HCT116 (cell line): ENCODE measurements at regions not wholly inside any gene's neighbourhood (a gene's known extent, or its start where the extent isn't known, plus 50 kb on each side); places are given as distances from the start of the nearest gene placed in this dataset.

Source experiments
- ATAC-seq: fragments of 200-7000 bp; cut with Tn5 transposase; 2 replicates; pipeline ENCODE4 v1.9.1; 2020; ENCODE audit warnings: mild to moderate bottlenecking, moderate library complexity
- BruUV-seq: library from RNA; stranded (reverse); fragments of 400-500 nt; replicated peaks from 2 replicates; lab custom pipeline; 2021; lab: Mats Ljungman, UMichigan
- CTCF ChIA-PET: fragments of 300-600 bp; sonication (Branson Sonifier 250); formaldehyde crosslinking; loops from one replicate; lab custom pipeline; 2021; ENCODE audit warnings: antibody characterized with exemption; lab: Charles Lee
- POLR2A ChIA-PET: fragments of 300-600, 350-600 bp; sonication (Branson Sonifier 250); formaldehyde crosslinking; loops from one replicate; lab custom pipeline; 2021; ENCODE audit warnings: antibody characterized with exemption; lab: Charles Lee
- RAD21 ChIA-PET, 2 experiments: fragments of 300-600 bp; sonication (Branson Sonifier 250); formaldehyde crosslinking; loops; one replicate each; lab custom pipeline; 2023; ENCODE audit warnings: low total read pairs in 2 of 2; ENCODE audit not compliant: uncharacterized antibody in 2 of 2, unreplicated experiment in 2 of 2, low non-redundant PET in 1 of 2; lab: Charles Lee
- DNase-seq: peaks from one replicate; pipeline ENCODE4 v3.0.0-alpha.2; 2010; ENCODE audit warnings: low read depth, low spot score
- H2AFZ ChIP-seq: fragments of 200-600 bp; shearing (Covaris generic), sonication (generic); 2 replicates; pipeline ENCODE4 v1.6.1; 2017; ENCODE audit warnings: low read depth, mixed run types, mixed read lengths, antibody characterized with exemption, low read length; ENCODE audit not compliant: poor library complexity, severe bottlenecking
- H3K27ac ChIP-seq: 2 replicates; pipeline ENCODE4 v1.5.1; 2012; ENCODE audit warnings: low read depth, low read length
- H3K27me3 ChIP-seq: fragments of 200-600 bp; sonication (generic); 2 replicates; pipeline ENCODE4 v1.6.1; 2016; ENCODE audit warnings: mixed run types, low read length, mixed read lengths; ENCODE audit not compliant: insufficient read depth
- H3K36me3 ChIP-seq, 2 experiments: fragments of 200-500 bp in 1 of 2; fragments of 200-600 bp in 1 of 2; sonication (Bioruptor generic) in 1 of 2; sonication (generic) in 1 of 2; 2 replicates each; pipeline versions ENCODE4 v1.5.1 to v1.6.1; 2014 to 2016; ENCODE audit warnings: low read length in 2 of 2, inconsistent platforms in 1 of 2, mixed read lengths in 1 of 2, mixed run types in 1 of 2; ENCODE audit not compliant: insufficient read depth in 2 of 2, control insufficient read depth in 1 of 2
- H3K4me1 ChIP-seq, 2 experiments: fragments of 200-600 bp in 1 of 2; sonication (generic) in 1 of 2; 2 replicates each; pipeline versions ENCODE4 v1.5.1 to v1.6.1; 2012 to 2017; ENCODE audit warnings: low read length in 2 of 2, inconsistent platforms in 1 of 2, mild to moderate bottlenecking in 1 of 2, mixed read lengths in 1 of 2, mixed run types in 1 of 2, moderate library complexity in 1 of 2; ENCODE audit not compliant: insufficient read depth in 2 of 2, control insufficient read depth in 1 of 2
- H3K4me2 ChIP-seq: fragments of 200-600 bp; sonication (generic); 2 replicates; pipeline ENCODE4 v1.6.1; 2017; ENCODE audit warnings: mixed run types, low read length, mixed read lengths
- H3K4me3 ChIP-seq, 2 experiments: fragments of 200-600 bp in 1 of 2; sonication (generic) in 1 of 2; replicated peaks in 1 of 2; 2 replicates each; pipeline ENCODE4 v1.5.1; 2011 to 2016; ENCODE audit warnings: low read length in 2 of 2, control low read depth in 1 of 2, low read depth in 1 of 2, mild to moderate bottlenecking in 1 of 2, mixed read lengths in 1 of 2, mixed run types in 1 of 2
- H3K79me2 ChIP-seq: fragments of 200-600 bp; sonication (generic); 2 replicates; pipeline ENCODE4 v1.6.1; 2017; ENCODE audit warnings: mild to moderate bottlenecking, mixed run types, low read length, moderate library complexity, mixed read lengths; ENCODE audit not compliant: insufficient read depth
- H3K9ac ChIP-seq: fragments of 200-600 bp; sonication (generic); 2 replicates; pipeline ENCODE4 v1.6.1; 2016; ENCODE audit warnings: low read length, mixed read lengths
- H3K9me2 ChIP-seq: fragments of 200-600 bp; sonication (generic), shearing (Covaris generic); 2 replicates; pipeline ENCODE4 v1.6.1; 2017; ENCODE audit warnings: mixed run types, mild to moderate bottlenecking, moderate library complexity; ENCODE audit not compliant: insufficient read depth
- H3K9me3 ChIP-seq, 2 experiments: fragments of 200-500 bp in 1 of 2; fragments of 200-600 bp in 1 of 2; sonication (Bioruptor generic) in 1 of 2; sonication (generic) in 1 of 2; 2 replicates each; pipeline ENCODE4 v1.6.1; 2014 to 2017; ENCODE audit warnings: low read length in 2 of 2, mixed read lengths in 2 of 2, inconsistent platforms in 1 of 2, low read depth in 1 of 2, mild to moderate bottlenecking in 1 of 2, mixed run types in 1 of 2, moderate library complexity in 1 of 2; ENCODE audit not compliant: control insufficient read depth in 1 of 2, insufficient read depth in 1 of 2
- H4K20me1 ChIP-seq: fragments of 200-600 bp; sonication (generic), shearing (Covaris generic); 2 replicates; pipeline ENCODE4 v1.6.1; 2017; ENCODE audit warnings: mixed run types, mild to moderate bottlenecking, moderate library complexity; ENCODE audit not compliant: insufficient read depth
- CBX3 ChIP-seq: IDR thresholded peaks from 2 replicates; pipeline ENCODE4 v1.6.1; 2012; ENCODE audit warnings: low read depth
- ELF1 ChIP-seq: IDR thresholded peaks from 2 replicates; pipeline ENCODE4 v1.6.1; 2012; ENCODE audit warnings: low read depth, borderline replicate concordance
- EZH2 ChIP-seq: fragments of 200-600 bp; sonication (generic); IDR thresholded peaks from 2 replicates; pipeline ENCODE4 v1.6.1; 2017; ENCODE audit warnings: antibody characterized with exemption, mixed run types
- FOSL1 ChIP-seq: IDR thresholded peaks from 2 replicates; pipeline ENCODE4 v1.6.1; 2012; ENCODE audit warnings: low read depth
- JUND ChIP-seq: IDR thresholded peaks from 2 replicates; pipeline ENCODE4 v1.6.1; 2012
- POLR2A ChIP-seq: IDR thresholded peaks from 2 replicates; pipeline ENCODE4 v1.7.0; 2011; ENCODE audit warnings: borderline replicate concordance; ENCODE audit not compliant: insufficient read depth, insufficient read length; ENCODE audit errors: extremely low read depth
- POLR2AphosphoS5 ChIP-seq: IDR thresholded peaks from 2 replicates; pipeline ENCODE4 v1.6.1; 2011; ENCODE audit warnings: mild to moderate bottlenecking, low read depth, low read length, moderate library complexity
- RAD21 ChIP-seq: IDR thresholded peaks from 2 replicates; pipeline ENCODE4 v1.6.1; 2012; ENCODE audit warnings: low read depth, mild to moderate bottlenecking
- SIN3A ChIP-seq: IDR thresholded peaks from 2 replicates; pipeline ENCODE4 v1.6.1; 2012; ENCODE audit warnings: low read depth
- SP1 ChIP-seq: IDR thresholded peaks from 2 replicates; pipeline ENCODE4 v1.6.1; 2012; ENCODE audit warnings: low read depth
- SRF ChIP-seq: IDR thresholded peaks from 2 replicates; pipeline ENCODE4 v1.6.1; 2012; ENCODE audit warnings: low read depth
- TCF7L2 ChIP-seq: IDR thresholded peaks from 2 replicates; pipeline ENCODE4 v1.7.0; 2011; ENCODE audit warnings: borderline replicate concordance, inconsistent platforms; ENCODE audit not compliant: insufficient read depth, insufficient read length; ENCODE audit errors: extremely low read depth
- ZFX ChIP-seq: fragments of 450-650 bp; IDR thresholded peaks from 2 replicates; pipeline ENCODE4 v1.6.1; 2017
- intact Hi-C: fragments of 100-400 bp; cut with micrococcal nuclease; formaldehyde crosslinking; loops from 2 replicates; pipeline ENCODE4 v1.10.0; 2022
- TF ChIP-seq, protein P1 (sequence below): IDR thresholded peaks from 2 replicates; pipeline ENCODE4 v1.6.1; 2012
- TF ChIP-seq, protein P2 (sequence below), 3 experiments: fragments of 200-600 bp in 1 of 3; sonication (generic) in 1 of 3; IDR thresholded peaks in 2 of 3; conservative IDR thresholded peaks in 1 of 3; 2 replicates each; pipeline ENCODE4 v1.5.1; 2012 to 2017; ENCODE audit warnings: low read depth in 2 of 3, low read length in 2 of 3, antibody characterized with exemption in 1 of 3, borderline replicate concordance in 1 of 3, control low read depth in 1 of 3, mild to moderate bottlenecking in 1 of 3, mixed read lengths in 1 of 3, mixed run types in 1 of 3, moderate library complexity in 1 of 3; ENCODE audit not compliant: insufficient read depth in 1 of 3
- TF ChIP-seq, protein P3 (sequence below): IDR thresholded peaks from 2 replicates; pipeline ENCODE4 v1.6.1; 2012
- TF ChIP-seq, protein P4 (sequence below): IDR thresholded peaks from 2 replicates; pipeline ENCODE4 v1.6.1; 2012; ENCODE audit warnings: low read depth
- TF ChIP-seq, protein P5 (sequence below): IDR thresholded peaks from 2 replicates; pipeline ENCODE4 v1.6.1; 2011; ENCODE audit warnings: mild to moderate bottlenecking, low read length, moderate library complexity; ENCODE audit not compliant: insufficient replicate concordance; ENCODE audit errors: extremely low read depth

DNA sequence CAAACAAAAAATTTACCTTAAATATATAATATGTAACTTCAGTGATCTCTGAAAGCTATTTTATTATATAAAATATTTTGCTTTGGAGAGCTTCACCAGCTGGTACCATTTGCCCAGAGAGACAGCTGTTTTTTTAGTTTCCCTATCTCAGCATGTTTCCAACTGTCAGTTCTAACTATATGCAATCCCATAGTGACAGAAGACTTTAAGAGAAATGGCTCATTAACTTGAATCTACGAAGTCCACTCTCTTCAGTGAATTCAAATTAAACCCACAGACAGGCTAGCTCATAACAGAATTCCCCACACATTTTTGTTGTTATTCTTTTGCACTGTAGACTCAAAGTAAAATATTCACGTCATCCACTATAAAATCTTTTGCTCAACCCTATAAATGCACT is 251.8 kb upstream of the POU5F2 start:
- ChIA-PET RAD21 (no interaction called here), CTCF (no interaction called here), POLR2A (no interaction called here)
- intact Hi-C loops, result no loop called here
- Histone ChIP-seq H3K27me3 (no peaks in the 10 kb centered on the region), H2AFZ (no peak overlapping the region), H3K4me1 (no peaks in the 10 kb centered on the region), H3K36me3 (no peaks in the 10 kb centered on the region), H4K20me1 (no peaks in the 10 kb centered on the region), H3K9me2 (no peaks in the 10 kb centered on the region), H3K9me3 (no peaks in the 10 kb centered on the region), H3K9ac (no peak overlapping the region), H3K4me2 (no peak overlapping the region), H3K27ac (no peak overlapping the region), H3K4me3 (no peak overlapping the region), H3K79me2 (no peaks in the 10 kb centered on the region)
- BruUV-seq, result no TSS peak
- DNase-seq (no peak), ATAC-seq (no peak)
- TF ChIP-seq ELF1 (no peak), JUND (no peak), SP1 (no peak), FOSL1 (no peak), ZFX (no peak), CBX3 (no peak), SIN3A (no peak), POLR2A (no peak), TCF7L2 (no peak), SRF (no peak), POLR2AphosphoS5 (no peak), RAD21 (no peak), EZH2 (no peak)
- TF ChIP-seq, protein P1, sequence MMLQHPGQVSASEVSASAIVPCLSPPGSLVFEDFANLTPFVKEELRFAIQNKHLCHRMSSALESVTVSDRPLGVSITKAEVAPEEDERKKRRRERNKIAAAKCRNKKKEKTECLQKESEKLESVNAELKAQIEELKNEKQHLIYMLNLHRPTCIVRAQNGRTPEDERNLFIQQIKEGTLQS, result no peak
- TF ChIP-seq, protein P2, sequence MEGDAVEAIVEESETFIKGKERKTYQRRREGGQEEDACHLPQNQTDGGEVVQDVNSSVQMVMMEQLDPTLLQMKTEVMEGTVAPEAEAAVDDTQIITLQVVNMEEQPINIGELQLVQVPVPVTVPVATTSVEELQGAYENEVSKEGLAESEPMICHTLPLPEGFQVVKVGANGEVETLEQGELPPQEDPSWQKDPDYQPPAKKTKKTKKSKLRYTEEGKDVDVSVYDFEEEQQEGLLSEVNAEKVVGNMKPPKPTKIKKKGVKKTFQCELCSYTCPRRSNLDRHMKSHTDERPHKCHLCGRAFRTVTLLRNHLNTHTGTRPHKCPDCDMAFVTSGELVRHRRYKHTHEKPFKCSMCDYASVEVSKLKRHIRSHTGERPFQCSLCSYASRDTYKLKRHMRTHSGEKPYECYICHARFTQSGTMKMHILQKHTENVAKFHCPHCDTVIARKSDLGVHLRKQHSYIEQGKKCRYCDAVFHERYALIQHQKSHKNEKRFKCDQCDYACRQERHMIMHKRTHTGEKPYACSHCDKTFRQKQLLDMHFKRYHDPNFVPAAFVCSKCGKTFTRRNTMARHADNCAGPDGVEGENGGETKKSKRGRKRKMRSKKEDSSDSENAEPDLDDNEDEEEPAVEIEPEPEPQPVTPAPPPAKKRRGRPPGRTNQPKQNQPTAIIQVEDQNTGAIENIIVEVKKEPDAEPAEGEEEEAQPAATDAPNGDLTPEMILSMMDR (IDR thresholded peaks at IDR 0.05 in 2 of 3, conservative IDR thresholded peaks at IDR 0.05 in 1 of 3; ENCODE audit: borderline replicate concordance in 1 of 3, insufficient read depth in 1 of 3, low read depth in 2 of 3, low read length in 2 of 3), result no peak
- TF ChIP-seq, protein P3, sequence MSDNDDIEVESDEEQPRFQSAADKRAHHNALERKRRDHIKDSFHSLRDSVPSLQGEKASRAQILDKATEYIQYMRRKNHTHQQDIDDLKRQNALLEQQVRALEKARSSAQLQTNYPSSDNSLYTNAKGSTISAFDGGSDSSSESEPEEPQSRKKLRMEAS, result no peak
- TF ChIP-seq, protein P4, sequence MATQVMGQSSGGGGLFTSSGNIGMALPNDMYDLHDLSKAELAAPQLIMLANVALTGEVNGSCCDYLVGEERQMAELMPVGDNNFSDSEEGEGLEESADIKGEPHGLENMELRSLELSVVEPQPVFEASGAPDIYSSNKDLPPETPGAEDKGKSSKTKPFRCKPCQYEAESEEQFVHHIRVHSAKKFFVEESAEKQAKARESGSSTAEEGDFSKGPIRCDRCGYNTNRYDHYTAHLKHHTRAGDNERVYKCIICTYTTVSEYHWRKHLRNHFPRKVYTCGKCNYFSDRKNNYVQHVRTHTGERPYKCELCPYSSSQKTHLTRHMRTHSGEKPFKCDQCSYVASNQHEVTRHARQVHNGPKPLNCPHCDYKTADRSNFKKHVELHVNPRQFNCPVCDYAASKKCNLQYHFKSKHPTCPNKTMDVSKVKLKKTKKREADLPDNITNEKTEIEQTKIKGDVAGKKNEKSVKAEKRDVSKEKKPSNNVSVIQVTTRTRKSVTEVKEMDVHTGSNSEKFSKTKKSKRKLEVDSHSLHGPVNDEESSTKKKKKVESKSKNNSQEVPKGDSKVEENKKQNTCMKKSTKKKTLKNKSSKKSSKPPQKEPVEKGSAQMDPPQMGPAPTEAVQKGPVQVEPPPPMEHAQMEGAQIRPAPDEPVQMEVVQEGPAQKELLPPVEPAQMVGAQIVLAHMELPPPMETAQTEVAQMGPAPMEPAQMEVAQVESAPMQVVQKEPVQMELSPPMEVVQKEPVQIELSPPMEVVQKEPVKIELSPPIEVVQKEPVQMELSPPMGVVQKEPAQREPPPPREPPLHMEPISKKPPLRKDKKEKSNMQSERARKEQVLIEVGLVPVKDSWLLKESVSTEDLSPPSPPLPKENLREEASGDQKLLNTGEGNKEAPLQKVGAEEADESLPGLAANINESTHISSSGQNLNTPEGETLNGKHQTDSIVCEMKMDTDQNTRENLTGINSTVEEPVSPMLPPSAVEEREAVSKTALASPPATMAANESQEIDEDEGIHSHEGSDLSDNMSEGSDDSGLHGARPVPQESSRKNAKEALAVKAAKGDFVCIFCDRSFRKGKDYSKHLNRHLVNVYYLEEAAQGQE, result no peak
- TF ChIP-seq, protein P5, sequence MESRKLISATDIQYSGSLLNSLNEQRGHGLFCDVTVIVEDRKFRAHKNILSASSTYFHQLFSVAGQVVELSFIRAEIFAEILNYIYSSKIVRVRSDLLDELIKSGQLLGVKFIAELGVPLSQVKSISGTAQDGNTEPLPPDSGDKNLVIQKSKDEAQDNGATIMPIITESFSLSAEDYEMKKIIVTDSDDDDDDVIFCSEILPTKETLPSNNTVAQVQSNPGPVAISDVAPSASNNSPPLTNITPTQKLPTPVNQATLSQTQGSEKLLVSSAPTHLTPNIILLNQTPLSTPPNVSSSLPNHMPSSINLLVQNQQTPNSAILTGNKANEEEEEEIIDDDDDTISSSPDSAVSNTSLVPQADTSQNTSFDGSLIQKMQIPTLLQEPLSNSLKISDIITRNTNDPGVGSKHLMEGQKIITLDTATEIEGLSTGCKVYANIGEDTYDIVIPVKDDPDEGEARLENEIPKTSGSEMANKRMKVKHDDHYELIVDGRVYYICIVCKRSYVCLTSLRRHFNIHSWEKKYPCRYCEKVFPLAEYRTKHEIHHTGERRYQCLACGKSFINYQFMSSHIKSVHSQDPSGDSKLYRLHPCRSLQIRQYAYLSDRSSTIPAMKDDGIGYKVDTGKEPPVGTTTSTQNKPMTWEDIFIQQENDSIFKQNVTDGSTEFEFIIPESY, result no peak
